GM21423 (cell line): ENCODE measurements at regions not wholly inside any gene's neighbourhood (a gene's known extent, or its start where the extent isn't known, plus 50 kb on each side); places are given as distances from the start of the nearest gene placed in this dataset.
"Not testable (repeated sequence)": the region's sequence is repeated elsewhere in the genome, so short reads cannot be mapped to it uniquely, and the experiment has no call there.

Experiments
- ATAC-seq: cut with Tn5 transposase; IDR thresholded peaks from one replicate; pipeline ENCODE4 v1.9.1; 2021; ENCODE audit warnings: mild to moderate bottlenecking, moderate library complexity; ENCODE audit not compliant: unreplicated experiment

DNA sequence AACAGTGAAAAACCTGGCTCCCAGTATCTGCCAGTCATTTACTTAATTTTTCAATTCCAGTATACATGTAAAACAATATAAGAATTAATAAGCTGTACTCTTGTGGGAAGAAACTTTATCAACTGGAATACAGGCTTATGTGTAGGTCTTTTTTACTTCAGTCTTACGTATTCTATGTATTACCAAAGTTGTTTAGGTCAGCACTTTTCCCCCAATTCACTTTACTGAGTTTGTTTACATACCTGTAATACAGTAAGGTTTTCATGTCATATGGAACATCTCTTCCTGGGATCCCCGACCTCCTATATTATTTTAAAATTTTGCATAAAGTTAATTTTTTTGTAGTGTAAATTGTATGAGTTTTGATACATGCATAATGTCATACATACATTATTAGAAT, 181.8 kb upstream of the OLFM3 start:
- no peak for ATAC-seq

DNA sequence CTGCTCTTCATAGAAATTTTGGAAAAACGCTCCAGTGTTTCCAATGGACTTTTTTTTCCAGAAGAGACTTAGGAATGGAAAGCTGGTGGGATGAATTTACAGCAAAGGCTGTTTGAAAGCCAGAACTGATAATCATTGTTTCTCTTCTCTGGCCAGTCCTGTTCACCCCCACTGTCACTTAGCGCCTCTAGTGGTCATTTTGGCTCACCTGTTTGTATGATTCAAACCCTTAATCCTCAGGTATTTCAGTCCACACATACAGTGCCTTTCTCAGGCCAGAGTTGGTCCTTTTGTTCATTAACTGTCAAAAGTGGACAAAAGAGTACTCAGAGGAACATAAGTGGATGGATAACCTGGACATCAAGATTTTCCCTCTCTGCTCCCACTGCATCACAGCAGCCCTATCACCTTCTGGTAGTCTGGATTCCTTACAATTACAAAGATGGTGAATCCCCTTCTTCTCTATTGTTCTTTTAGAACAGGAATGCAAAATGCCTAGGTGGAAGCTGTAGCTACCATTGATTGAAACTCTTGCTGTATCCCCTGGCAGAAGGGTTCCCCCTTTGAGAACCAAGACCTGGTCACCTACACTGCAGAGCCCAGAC, 177.6 kb upstream of the OLFM3 start:
- no peak for ATAC-seq

DNA sequence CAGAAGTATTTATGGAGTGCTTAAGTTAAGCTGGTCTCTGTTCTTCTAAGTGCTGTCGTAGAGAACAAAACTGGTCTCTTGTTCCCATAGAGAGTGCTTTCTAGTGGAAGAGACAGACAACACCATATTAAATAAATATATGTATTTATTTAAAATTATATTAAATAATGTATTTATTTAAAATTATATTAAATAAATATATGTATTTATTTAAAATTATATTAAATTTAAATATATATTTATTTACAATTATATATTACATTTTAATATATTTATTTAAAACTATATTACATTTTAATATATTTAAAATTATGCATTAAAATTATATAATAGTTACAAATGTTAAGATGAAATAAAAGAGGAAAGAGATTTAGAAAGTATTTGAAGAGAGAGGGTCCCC, 175.5 kb upstream of the OLFM3 start:
- ATAC-seq, result no peak

DNA sequence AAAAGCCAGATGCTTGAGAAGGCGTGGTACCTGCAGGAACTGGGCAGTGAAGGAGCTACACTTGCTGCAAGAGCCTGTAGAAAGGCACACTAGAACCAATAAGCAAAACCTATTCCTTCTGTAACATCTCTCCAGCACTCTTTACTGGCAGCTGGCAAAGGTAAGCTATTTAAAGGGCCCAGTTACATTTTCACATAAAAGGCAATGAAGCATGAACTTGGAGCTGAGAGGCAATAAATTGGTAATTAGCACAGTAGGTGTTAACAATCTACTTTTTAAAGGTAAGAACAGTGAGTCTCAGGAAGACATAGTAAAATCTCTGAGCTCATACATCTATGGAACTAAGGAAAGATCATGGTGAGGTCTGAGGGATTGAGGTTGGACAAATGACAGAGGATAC, 167.1 kb upstream of the OLFM3 start:
- no peak for ATAC-seq

DNA sequence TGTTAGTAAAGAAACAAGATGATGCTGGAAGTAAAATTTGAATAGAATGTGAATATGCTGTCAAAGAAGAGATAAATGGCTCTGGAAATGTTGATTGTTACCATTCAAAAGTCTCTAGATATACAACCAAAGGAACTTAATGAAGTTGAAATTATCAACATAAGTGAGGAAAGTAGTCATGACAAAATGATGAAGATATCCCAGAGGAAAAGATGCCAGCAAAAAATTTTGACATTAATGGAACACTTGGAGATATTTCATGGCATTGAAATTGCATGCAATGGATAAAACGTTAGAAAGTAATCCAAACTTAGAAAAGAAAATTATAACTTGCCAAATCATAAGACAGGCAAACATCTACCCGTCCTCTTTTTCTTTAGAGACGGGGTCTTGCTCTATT, 154.5 kb upstream of the OLFM3 start:
- ATAC-seq, result no peak

DNA sequence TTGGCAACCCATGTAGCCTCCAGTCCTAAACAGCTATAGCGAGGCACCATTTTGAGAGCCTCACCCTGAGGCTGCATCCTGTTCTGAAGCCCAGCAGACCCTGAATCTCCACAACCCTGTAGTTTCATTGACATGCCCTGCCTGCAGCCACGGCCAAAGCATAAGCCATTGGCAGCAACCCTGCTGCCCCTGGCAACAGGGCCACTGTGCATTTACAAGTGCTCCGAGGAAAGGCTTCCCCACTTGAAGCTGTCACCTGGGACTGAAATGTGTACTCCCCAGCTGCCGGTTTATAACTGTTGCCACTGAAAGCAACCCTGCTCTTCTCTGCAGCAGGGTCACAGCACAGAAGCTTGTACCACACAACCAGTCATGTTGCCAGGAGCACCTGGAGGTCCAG, 124.2 kb upstream of the OLFM3 start:
- no peak for ATAC-seq

DNA sequence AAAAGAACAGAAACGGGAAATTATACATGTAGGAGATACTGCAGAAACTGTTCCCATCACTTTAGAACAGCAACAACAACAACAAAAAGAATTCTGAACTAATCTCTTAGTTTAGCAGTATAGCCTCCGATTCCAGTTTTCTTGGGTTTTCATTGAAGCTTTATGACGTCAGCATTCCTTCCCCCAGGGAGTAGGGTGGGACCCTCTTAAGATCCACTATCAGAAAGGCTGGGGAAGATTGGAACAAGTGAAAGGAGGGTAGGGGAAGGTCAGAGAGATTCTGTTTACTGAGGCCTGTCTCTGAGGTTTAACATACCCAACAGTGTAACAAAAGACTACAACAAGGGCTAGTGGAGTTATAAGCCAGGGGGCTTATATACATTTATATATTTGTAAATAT, 121.4 kb upstream of the OLFM3 start:
- no peak for ATAC-seq

DNA sequence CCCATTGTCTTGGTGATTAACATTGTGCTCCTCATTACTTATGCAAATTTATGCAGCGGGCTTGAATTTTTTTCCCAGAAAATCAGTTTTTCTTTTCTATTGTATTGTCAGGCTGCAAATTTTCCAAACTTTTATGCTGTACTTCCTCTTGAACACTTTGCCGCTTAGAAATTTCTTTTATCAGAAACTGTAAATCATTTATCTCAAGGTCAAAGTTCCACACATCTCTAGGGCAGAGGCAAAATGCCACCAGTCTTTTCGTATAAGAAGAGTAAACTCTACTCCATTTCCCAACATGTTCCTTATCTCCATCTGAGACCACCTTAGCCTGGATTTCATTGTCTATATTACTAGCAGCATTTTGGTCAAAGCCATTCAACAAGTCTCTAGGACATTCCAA, 113.9 kb upstream of the OLFM3 start:
- no peak for ATAC-seq

DNA sequence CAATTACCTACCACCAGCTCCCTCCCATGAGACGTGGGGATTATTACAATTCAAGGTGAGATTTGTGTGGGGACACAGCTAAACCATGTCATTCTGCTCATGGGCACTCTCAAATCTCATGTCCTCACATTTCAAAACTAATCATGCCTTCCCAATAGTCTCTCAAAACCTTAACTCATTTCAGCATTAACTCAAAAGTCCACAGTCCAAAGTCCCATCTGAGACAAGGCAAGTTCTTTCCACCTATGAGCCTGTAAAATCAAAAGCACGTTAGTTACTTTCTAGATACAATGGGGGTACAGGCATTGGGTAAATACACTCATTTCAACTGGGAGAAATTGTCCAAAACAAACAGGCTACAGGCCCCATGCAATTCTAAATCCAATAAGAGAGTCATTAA, 112.8 kb upstream of the OLFM3 start:
- not testable (repeated sequence) for ATAC-seq

DNA sequence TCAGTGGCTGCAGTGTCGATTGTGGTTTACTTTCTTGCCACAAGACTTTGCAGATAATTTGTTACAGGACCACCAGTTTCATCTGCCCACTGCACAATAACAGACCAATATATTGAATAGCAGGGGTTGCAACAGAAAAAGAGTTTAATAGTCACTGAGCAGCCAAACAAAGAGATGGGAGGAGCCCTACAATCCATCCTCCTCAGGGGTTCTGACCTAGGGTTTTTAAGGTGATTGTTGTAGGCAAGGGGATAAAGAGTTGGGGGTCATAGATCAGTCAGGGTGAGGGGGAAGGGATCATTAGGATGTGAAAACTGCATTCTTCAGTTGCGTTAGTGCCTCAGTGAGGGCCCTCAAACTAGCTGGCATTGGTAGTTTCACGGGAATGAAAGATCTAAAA, 110.7 kb upstream of the OLFM3 start:
- ATAC-seq, result no peak

DNA sequence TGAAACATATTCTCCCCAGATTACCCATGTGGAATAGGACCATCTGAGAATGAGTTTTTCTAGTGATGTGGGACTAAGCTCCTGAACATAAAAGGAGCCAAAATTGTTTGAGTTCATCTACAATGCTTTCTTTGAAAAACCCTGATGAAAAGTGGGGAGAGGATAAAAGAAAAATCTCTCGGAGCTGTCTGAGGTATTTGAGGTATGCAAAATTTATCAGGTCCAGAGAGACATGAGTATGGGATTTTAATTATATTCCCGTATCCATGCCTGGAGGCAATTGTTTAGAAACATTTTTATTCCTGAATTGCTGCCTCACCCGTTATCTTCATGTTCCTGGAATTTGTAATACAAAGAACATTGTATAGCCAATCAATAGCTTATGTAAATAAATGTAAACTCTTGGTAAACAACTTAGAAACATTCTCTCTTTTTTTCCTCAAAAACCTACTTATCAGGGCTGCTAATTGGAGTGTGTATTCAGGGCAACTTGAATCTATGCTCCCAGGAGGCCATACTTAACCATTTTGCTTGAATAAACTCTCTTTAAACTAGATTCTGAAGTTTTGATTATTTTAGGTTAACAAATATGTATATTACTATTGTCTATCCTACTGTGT, 109.3 kb upstream of the OLFM3 start:
- ATAC-seq, result no peak

DNA sequence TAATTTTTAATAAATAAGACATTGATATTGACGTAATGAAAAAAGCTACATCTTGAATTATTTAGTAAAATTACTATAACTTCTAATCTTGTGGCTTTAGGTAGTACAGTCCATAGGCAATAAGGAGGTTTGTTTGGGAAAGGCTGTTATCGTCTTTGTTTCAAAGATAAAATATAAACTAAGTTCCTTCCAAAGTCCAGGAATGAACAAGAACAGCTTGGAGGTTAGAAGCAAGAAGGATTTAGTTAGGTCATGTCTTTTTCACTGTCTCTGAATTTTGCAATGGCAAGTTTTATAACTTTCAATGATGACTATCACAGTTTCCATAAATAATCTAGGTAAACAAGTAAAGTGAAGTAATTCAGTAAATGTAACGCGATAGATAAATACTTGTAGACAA, 106.9 kb upstream of the OLFM3 start:
- no peak for ATAC-seq

DNA sequence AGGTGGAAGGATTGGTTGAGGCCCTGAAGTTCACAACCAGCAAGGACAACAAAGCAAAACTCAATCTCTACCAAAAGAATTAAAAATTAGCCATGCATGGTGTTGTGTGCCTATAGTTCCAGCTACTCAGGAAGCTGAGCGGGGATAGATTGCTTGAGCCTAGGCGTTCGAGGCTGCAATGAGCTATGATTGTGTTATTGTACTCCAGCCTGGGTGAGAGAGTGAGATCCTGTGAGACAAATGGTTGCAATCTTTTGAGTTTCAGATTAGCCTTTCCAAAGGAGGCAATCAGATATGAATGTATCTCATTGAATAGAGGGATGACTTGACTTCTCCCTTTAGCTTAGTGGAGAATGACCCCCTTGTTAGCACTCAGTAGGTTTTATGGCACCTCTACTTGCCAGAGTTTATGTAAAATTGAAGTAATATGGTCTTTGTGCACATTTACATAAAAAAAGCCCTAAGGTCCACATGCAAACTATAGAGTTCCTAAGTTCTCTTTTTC, 105.6 kb upstream of the OLFM3 start:
- no peak for ATAC-seq

DNA sequence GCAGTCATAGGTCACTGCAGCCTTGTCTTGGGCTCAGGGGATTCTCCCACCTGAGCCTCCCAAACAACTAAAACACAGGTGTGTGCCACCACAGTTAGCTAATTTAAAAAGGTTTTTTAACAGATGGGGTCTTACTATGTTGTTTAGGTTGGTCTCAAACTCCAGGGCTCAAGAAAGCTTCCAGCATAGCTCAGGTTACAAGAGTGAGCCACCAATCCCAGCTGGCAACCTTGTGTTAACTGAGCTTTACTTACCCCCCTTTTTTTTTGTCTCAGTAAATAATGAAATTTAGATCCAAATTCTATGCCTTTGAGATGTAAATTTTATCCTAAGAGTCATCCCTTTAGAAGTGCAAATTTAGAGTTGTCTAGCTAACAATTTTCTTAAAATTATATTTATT, 103.9 kb upstream of the OLFM3 start:
- ATAC-seq, result no peak

DNA sequence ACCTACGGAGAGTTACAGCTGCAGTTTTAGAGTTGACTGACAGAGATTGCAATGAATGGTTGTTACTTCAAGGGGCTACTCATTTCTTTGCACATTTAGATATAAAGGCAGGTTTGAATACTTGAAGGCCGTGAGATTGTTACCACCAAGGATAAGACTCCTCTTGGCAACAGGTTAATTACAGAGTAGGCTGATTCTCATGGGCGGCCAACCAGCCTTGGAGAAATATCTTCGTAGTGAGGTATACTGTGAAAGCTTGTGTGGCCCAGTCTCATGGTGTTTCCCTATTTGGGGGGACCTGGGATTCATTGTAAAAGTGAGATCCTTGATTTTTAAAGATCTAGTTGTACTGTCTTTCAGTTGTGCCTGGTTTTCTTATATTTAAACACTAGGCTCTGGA, 103.2 kb upstream of the OLFM3 start:
- no peak for ATAC-seq

DNA sequence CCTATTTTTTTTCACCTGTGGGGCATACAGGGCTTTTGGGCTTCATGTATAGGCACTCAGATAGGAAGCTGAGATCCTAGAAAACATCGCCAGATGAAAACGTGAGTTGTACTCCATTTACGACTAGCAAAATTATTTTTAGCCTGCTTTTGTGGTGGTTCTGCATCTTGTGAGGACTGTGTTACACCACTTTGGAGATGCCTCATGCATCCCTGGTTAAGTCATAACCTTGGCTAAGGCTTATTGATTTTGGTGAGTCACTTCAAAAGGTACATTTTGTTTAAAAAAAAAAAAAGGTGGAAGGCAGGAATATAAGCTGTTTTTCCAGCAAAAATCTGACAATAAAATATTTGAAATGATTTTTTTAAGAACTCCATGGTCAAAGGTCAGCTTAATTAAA, 101.8 kb upstream of the OLFM3 start:
- no peak for ATAC-seq

DNA sequence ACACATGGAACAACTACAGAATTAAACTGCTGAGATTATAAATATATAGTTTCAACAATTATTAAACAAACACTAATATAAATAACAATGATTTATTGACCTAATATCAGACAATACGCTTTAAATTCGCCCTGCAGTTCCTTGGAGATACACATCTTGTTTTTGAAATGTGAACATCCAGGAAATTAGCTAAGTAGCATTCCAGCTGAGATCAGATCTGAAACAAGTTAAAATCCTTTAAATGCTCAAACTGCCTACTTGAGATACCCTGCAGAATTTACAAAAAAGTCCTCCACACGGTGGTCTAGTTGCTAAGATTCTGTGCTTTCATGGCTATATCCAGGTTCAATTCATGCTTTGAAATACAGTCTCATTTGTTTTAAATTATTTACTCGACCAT, 101.4 kb upstream of the OLFM3 start:
- ATAC-seq, result no peak

DNA sequence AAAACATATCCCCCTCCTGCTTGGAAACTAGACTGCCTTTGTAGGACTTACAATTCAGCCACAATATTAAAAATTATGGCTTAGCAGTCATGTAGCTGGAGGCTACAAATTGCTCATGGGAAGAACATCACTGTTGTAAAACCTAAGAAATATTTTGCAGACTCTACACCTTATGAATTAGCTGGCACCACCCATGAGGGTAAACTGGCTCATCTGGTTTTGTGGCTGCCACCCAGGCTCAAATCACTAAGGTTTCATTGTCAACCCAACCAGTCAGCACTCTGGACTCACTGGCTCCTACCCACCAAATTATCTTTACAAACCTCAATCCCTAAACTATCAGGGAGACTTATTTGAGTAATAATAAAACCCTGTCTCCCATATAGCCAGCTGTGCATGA, 100.7 kb upstream of the OLFM3 start:
- ATAC-seq, result no peak

DNA sequence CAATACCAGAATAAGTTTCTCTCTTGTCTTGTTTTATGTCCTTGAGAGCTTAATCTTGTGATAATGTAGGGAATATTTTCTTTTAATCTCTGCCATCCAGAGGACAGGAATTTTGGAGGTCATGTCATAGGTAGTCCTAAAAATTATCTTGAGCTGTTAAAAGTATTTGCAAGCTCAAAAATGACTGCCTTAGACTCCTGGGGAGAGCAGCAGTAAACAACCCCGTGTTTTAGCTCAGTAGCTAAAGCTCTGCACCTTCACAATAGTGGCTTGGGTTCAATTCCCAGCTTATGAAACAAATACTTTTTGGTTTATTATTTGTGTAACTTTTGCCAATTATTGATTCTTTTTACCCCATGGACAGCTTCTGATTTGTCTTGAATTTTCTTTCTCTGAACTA, 99.4 kb upstream of the OLFM3 start:
- no peak for ATAC-seq

DNA sequence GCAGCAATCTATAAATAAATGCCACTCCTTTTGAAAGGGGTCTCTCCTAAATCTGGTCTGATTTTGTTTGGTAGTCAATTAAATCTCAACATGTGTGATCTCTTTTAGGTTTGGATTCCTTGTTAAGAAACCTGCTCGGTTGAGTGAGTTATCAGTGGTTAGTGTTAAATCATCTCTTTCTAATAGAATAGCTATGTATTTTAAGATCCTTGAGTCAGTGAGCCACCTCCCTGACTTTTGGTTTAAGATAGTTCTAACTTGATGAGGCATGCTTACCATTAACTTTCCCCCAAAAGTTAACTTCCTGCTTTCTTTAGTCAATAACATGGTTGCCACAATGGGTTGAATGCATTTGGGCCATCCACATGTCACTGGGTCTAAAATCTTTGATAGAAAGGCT, 93.1 kb upstream of the OLFM3 start:
- ATAC-seq, result no peak

DNA sequence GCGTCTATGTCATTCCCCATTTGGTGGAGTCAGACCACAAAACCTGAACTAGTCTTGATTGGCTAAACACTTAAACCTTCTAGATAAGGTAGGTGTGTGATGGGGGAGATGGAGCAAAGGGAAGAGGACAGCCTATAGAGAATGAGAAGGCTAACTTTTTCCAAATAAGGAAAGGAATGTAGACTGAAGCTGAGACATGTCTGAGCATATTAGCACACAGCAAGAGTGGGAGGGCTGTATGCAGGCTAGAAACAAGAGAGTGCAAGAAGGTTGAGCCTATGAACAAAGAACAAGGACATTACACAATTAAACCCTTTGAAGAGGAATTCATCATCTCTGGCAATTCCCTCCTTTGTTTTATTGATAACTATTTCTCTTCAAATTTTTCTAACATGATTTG, 89.2 kb upstream of the OLFM3 start:
- no peak for ATAC-seq

DNA sequence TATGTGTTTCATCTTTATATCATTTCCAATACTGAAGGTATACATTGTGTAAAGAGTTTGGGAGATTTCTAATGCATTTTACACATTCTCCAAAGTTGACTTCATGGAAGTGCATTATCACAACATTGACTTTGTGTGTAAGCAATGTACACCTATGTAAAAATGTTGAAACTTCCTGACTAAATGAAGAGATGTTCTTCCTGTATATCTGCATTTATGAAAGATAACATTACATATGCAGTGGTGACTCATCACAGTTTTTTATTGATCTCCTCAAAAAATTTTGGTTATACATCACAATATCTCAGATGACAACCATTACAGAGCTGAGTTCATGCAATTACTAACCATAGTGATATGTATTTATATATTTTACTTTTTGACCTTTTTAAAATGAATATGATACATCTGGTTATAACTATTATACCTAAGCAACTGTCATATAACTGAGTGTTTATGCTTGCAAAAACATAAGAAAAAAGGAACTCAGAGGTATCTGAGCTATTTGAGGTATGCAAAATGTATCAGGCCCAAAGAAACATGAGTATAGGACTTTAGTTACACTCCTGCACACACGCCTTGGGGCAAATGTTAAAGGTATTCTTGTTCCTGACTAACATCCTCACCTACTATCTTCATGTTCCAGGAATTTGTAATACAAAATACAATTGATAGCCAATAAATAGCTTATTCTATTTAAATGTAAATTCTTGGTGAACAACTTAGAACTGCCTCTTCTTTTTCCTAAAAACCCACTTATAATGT, 88.2 kb upstream of the OLFM3 start:
- no peak for ATAC-seq
